Sigmoid colon (tissue), 6 donors: ENCODE measurements at regions not wholly inside any gene's neighbourhood (a gene's known extent, or its start where the extent isn't known, plus 50 kb on each side); places are given as distances from the start of the nearest gene placed in this dataset.

Experiments
- DNase-seq: peaks from one replicate; pipeline ENCODE4 v3.0.0-alpha.2; 2019
- H3K27ac ChIP-seq, 4 donors: fragments of 200-600 bp; sonication (generic); one replicate each; pipeline ENCODE4 v1.5.1; 2016 to 2019; ENCODE audit warnings: mild to moderate bottlenecking in 1 of 4
- H3K27me3 ChIP-seq, 3 donors: fragments of 200-600 bp; sonication (generic); one replicate each; pipeline ENCODE4 v1.5.1; 2019; ENCODE audit warnings: mild to moderate bottlenecking in 1 of 3
- H3K36me3 ChIP-seq, 4 donors: fragments of 200-600 bp; sonication (generic); one replicate each; pipeline ENCODE4 v1.5.1; 2016 to 2019
- H3K4me1 ChIP-seq, 4 donors: fragments of 200-600 bp; sonication (generic); one replicate each; pipeline ENCODE4 v1.5.1; 2017 to 2019
- H3K4me3 ChIP-seq, 4 donors: fragments of 200-600 bp; sonication (generic); one replicate each; pipeline ENCODE4 v1.5.1; 2017 to 2019; ENCODE audit warnings: mild to moderate bottlenecking in 2 of 4, moderate library complexity in 1 of 4
- H3K9me3 ChIP-seq, 4 donors: fragments of 200-600 bp in 3 of 4; sonication (generic) in 3 of 4; one replicate each; pipeline versions ENCODE4 v1.5.1 to v1.6.1; 2013 to 2019
- CTCF ChIP-seq, 4 experiments: fragments of 450-650 bp in 3 of 4; fragments of 200-600 bp in 1 of 4; IDR thresholded peaks; one replicate each; pipeline ENCODE4 v1.5.1; 2016 to 2019; ENCODE audit warnings: antibody characterized with exemption in 4 of 4, mild to moderate bottlenecking in 3 of 4, moderate library complexity in 2 of 4
- EP300 ChIP-seq, 4 donors: sonication (generic); formaldehyde crosslinking; IDR thresholded peaks; one replicate each; pipeline ENCODE4 v1.6.1; 2017; ENCODE audit warnings: antibody characterized with exemption in 4 of 4
- POLR2A ChIP-seq, 2 donors: fragments of 450-650 bp; IDR thresholded peaks; one replicate each; pipeline ENCODE4 v1.6.1; 2016; ENCODE audit warnings: antibody characterized with exemption in 2 of 2, mild to moderate bottlenecking in 2 of 2, moderate library complexity in 2 of 2
- POLR2AphosphoS5 ChIP-seq, 4 donors: sonication (generic); formaldehyde crosslinking; IDR thresholded peaks; one replicate each; pipeline ENCODE4 v1.6.1; 2017; ENCODE audit warnings: antibody characterized with exemption in 4 of 4
- WGBS, 2 donors: extraction: QIAGEN DNeasy Blood & Tissue Kit; methylation state at CpG; one replicate each; pipeline ENCODE4 v1.1.7; 2013; 5-methylcytosine and 5-hydroxymethylcytosine counted together
- intact Hi-C: fragments of 100-400 bp; cut with DNase I; formaldehyde crosslinking; loops from one replicate; pipeline ENCODE4 v1.15.1; 2023
- donor health status: healthy with polysubstance abuse.
- donor health status: healthy.

DNA sequence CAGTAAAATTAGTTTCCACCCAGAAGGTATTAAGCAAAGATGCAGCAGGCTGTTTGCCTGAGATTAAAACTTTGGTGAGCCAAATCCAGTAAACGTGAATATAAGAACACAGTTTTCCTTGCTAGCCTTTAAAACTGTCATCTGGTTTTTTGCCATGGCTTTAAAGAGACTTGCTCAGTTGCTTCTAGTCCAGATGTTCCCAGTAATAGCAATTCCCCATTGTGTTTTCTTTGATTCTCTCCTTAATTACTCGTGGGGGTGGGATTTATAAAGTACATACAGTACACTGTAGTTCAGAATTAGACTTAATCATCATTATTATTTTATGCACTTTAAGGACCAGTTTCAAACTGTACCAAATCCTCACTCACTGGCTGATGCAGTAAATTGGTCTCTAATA, 303.5 kb upstream of the ZNF804A start:
- 34 to 60% methylated on average over 2 of the region's 2 CpGs for WGBS, 2 donors
- Histone ChIP-seq H3K27ac (no peak overlapping the region), H3K4me3 (no peak overlapping the region), H3K27me3 (no peaks in the 10 kb centered on the region), H3K4me1 (no peaks in the 10 kb centered on the region), H3K9me3 (no peaks in the 10 kb centered on the region), H3K36me3 (no peaks in the 10 kb centered on the region)
- DNase-seq: no peak
- intact Hi-C loops: no loop called here
- TF ChIP-seq POLR2A (IDR thresholded peaks at IDR 0.05) (no peak), POLR2AphosphoS5 (IDR thresholded peaks at IDR 0.05) (no peak), EP300 (IDR thresholded peaks at IDR 0.05) (no peak), CTCF (IDR thresholded peaks at IDR 0.05) (no peak)

DNA sequence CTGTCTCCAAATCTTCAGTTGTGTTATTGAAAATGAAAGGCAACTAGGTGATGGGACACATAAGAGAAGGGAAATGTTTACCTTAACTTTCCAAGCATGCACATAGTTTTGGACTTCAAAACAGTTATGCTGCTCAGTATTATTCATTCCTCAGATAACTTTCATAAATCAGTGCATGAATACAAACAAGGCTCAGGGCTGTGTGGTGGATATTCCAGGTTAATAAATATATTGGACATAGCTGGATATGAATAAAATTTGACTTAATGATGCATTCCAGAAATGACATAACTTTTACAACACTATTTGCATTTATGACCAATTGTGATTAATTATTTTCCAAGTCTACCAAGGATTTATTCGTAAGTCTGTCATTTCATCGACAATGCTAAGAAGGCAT, 301.2 kb upstream of the ZNF804A start:
- Histone ChIP-seq H3K27me3 (no peaks in the 10 kb centered on the region), H3K27ac (no peak overlapping the region), H3K4me3 (no peak overlapping the region), H3K4me1 (no peaks in the 10 kb centered on the region), H3K36me3 (no peaks in the 10 kb centered on the region), H3K9me3 (no peaks in the 10 kb centered on the region)
- WGBS, 2 donors: 92 to 96% methylated on average over 2 of the region's 2 CpGs
- no peak for TF ChIP-seq POLR2A (IDR thresholded peaks at IDR 0.05)
- TF ChIP-seq POLR2AphosphoS5 (IDR thresholded peaks at IDR 0.05): no peak
- no peak for TF ChIP-seq EP300 (IDR thresholded peaks at IDR 0.05)
- TF ChIP-seq CTCF (IDR thresholded peaks at IDR 0.05): no peak
- intact Hi-C loops: no loop called here
- DNase-seq: no peak

GRCh38 chr2:184302506-184302905, 295.8 kb upstream of the ZNF804A start:
- no peak overlapping the region for H3K27ac ChIP-seq
- H3K4me1 ChIP-seq: no peaks in the 10 kb centered on the region
- H3K9me3 ChIP-seq: no peaks in the 10 kb centered on the region
- no peak overlapping the region for H3K4me3 ChIP-seq
- intact Hi-C loops: no loop called here
- no peaks in the 10 kb centered on the region for H3K27me3 ChIP-seq
- no peaks in the 10 kb centered on the region for H3K36me3 ChIP-seq
- TF ChIP-seq EP300 (IDR thresholded peaks at IDR 0.05) (no peak), POLR2A (IDR thresholded peaks at IDR 0.05) (no peak), POLR2AphosphoS5 (IDR thresholded peaks at IDR 0.05) (no peak), CTCF (IDR thresholded peaks at IDR 0.05) (no peak)
- DNase-seq: no peak

DNA sequence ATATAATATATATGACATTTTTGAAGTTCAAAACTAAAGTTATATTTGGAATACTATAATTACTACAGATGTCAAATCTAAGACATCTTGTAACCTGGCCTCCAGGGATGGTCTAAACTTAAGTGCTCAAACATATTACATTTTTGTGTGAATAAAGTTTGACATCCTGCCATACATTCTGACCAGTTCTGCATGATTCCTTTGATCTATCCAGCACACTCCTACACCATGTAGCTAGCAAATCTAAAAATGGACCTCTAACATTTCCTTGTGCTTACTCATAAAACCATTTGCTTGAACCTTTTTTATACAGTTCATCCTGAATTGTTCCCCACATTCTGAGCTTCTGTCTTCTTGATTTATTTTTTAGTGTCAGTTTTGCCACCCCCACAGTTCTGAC, 294.3 kb upstream of the ZNF804A start:
- H3K27me3 ChIP-seq: no peaks in the 10 kb centered on the region
- DNase-seq: no peak
- no peak overlapping the region for H3K4me3 ChIP-seq
- H3K9me3 ChIP-seq: no peaks in the 10 kb centered on the region
- no peak overlapping the region for H3K27ac ChIP-seq
- intact Hi-C loops: no loop called here
- H3K4me1 ChIP-seq: no peaks in the 10 kb centered on the region
- no peak for TF ChIP-seq POLR2AphosphoS5 (IDR thresholded peaks at IDR 0.05)
- TF ChIP-seq EP300 (IDR thresholded peaks at IDR 0.05): no peak
- TF ChIP-seq CTCF (IDR thresholded peaks at IDR 0.05): no peak
- TF ChIP-seq POLR2A (IDR thresholded peaks at IDR 0.05): no peak
- H3K36me3 ChIP-seq: no peaks in the 10 kb centered on the region

DNA sequence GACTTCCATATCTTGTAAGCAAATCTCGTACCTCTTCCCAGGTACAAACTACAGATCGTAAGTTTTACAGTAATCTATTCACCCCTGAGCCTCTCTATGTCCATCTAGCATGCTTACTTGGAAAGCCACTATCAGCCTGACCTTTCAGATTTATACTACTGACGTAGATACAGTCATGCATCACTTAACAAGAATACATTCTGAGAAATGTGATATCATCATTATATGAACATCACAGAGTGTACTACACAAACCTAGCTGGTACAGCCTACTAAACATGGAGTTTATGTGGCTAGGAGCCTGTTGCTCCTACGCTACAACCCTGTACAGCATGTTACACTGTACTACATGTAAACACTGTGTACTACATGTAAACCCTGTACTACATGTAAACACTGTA, 293.2 kb upstream of the ZNF804A start:
- Histone ChIP-seq H3K4me1 (no peaks in the 10 kb centered on the region), H3K36me3 (no peaks in the 10 kb centered on the region), H3K4me3 (no peak overlapping the region), H3K9me3 (no peaks in the 10 kb centered on the region), H3K27me3 (no peaks in the 10 kb centered on the region), H3K27ac (no peak overlapping the region)
- no peak for DNase-seq
- intact Hi-C loops: no loop called here
- WGBS, 2 donors: 81 to 88% methylated on average over 4 of the region's 4 CpGs
- TF ChIP-seq EP300 (IDR thresholded peaks at IDR 0.05) (no peak), POLR2A (IDR thresholded peaks at IDR 0.05) (no peak), CTCF (IDR thresholded peaks at IDR 0.05) (no peak), POLR2AphosphoS5 (IDR thresholded peaks at IDR 0.05) (no peak)
